ENCODE measurements at regions not wholly inside any gene's neighbourhood (a gene's known extent, or its start where the extent isn't known, plus 50 kb on each side); places are given as distances from the start of the nearest gene placed in this dataset.

DNA sequence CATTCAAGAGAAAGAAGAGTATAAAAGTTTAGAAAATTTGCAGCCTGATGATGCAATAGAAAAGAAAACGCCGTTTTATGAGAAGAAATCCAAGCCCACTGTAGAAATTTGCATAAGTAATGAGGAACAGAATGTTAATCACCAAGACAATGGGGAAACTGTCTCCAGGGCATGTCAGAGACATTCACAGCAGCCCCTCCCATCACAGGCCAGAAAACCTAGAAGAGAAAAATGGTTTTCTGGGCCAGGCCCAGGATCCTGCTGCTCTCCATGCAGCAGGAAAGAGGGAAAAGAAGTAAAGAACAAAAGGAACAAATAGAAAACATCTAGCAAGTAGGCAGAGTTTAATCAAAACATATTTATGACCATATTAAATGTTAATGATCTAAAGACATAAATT, 119.0 kb downstream of the ANKRD50 start:
- no peak overlapping the region for H3K4me3 ChIP-seq (ENCODE audit: low read depth, low read length)
- TF ChIP-seq, protein P1, sequence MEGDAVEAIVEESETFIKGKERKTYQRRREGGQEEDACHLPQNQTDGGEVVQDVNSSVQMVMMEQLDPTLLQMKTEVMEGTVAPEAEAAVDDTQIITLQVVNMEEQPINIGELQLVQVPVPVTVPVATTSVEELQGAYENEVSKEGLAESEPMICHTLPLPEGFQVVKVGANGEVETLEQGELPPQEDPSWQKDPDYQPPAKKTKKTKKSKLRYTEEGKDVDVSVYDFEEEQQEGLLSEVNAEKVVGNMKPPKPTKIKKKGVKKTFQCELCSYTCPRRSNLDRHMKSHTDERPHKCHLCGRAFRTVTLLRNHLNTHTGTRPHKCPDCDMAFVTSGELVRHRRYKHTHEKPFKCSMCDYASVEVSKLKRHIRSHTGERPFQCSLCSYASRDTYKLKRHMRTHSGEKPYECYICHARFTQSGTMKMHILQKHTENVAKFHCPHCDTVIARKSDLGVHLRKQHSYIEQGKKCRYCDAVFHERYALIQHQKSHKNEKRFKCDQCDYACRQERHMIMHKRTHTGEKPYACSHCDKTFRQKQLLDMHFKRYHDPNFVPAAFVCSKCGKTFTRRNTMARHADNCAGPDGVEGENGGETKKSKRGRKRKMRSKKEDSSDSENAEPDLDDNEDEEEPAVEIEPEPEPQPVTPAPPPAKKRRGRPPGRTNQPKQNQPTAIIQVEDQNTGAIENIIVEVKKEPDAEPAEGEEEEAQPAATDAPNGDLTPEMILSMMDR (IDR thresholded peaks at IDR 0.05; ENCODE audit: insufficient read depth, low read depth, low read length, missing control alignments), result no peak
- no peak for DNase-seq (ENCODE audit: low read depth)

DNA sequence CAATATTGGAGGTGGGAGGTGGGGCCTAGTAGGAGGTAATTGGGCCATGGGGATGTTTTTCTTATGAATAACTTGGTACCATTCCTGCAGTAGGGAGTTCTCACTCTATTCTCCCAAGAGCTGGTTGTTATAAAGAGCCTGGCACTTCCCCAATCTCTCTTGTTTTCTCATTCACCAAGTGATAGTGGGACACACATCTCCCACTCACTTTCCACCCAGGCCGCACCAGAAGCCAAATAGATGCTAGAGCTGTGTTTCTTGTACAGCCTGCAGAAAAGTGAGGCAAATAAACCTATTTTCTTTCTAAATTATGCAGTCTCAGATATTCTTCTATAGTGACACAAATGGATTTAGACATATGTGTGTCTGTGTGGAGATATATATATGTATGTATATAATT, 117.6 kb downstream of the ANKRD50 start:
- TF ChIP-seq, protein P1 (IDR thresholded peaks at IDR 0.05; ENCODE audit: insufficient read depth, low read depth, low read length, missing control alignments), result no peak
- H3K4me3 ChIP-seq (ENCODE audit: low read depth, low read length), result no peak overlapping the region
- no peak for DNase-seq (ENCODE audit: low read depth)

DNA sequence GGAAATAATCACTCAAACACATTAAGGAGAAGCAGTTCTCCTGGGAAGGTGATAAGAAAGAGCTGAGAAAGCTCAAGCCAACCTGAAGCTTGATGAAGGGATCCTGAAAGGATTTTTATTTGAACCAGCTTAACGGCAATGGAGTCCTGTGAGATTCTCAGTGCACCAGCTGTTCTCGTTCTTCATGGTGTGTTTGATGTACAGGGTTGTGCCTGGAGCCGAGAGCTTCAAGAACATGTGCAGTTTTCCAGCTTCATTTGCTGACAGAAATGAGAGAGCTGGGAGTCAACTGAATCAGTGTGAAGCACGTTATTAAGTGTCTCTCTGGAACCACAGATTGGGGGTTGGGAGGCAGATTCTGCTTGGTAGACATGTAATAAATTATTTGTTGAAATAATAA, 115.7 kb downstream of the ANKRD50 start:
- TF ChIP-seq, protein P1 (IDR thresholded peaks at IDR 0.05; ENCODE audit: insufficient read depth, low read depth, low read length, missing control alignments), result no peak
- no peak overlapping the region for H3K4me3 ChIP-seq (ENCODE audit: low read depth, low read length)
- no peak for DNase-seq (ENCODE audit: low read depth)

DNA sequence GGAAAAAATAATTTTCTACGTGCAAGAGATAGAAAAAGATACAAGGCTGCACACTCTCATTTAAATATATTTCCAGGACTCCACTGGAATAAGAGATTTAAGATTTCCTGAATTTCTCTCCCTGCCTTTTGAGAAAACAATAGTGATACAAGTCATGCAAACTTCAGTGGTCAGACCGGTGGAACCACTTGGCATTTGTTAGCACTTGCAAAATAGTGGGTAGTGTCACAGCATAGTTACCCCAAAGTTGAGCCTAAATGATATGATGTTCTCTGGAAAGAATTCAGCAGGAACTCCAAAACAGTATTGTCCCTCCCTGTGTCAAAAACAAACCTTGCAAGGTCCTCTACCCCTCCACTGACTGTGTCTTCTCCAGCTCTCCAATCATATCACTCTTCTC, 102.3 kb downstream of the ANKRD50 start:
- H3K4me3 ChIP-seq (ENCODE audit: low read depth, low read length), result no peak overlapping the region
- no peak for DNase-seq (ENCODE audit: low read depth)
- TF ChIP-seq, protein P1 (IDR thresholded peaks at IDR 0.05; ENCODE audit: insufficient read depth, low read depth, low read length, missing control alignments), result no peak

Measured in GM12865 (cell line).